ENCODE measurements at regions not wholly inside any gene's neighbourhood (a gene's known extent, or its start where the extent isn't known, plus 50 kb on each side); places are given as distances from the start of the nearest gene placed in this dataset.

DNA sequence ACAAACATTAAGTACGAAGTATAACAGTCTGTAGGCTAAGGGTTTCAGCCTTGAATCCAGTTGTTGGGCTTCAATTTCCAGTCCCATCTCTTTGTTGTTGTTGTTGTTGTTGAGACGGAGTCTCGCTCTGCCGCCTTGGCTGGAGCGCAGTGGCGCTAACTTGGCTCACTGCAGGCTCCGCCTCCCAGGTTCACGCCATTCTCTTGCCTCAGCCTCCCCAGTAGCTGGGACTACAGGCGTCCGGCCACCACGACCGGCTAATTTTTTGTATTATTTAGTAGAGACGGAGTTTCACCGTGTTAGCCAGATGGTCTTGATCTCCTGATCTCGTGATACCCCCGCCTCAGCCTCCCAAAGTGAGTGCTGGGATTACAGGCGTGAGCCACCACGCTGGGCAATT is 464.9 kb downstream of the ANKRD7 start:
- DNase-seq (ENCODE audit: low read depth), result no peak
- no peak overlapping the region for H3K4me3 ChIP-seq (ENCODE audit: low read depth, low read length)
- TF ChIP-seq, protein P1, sequence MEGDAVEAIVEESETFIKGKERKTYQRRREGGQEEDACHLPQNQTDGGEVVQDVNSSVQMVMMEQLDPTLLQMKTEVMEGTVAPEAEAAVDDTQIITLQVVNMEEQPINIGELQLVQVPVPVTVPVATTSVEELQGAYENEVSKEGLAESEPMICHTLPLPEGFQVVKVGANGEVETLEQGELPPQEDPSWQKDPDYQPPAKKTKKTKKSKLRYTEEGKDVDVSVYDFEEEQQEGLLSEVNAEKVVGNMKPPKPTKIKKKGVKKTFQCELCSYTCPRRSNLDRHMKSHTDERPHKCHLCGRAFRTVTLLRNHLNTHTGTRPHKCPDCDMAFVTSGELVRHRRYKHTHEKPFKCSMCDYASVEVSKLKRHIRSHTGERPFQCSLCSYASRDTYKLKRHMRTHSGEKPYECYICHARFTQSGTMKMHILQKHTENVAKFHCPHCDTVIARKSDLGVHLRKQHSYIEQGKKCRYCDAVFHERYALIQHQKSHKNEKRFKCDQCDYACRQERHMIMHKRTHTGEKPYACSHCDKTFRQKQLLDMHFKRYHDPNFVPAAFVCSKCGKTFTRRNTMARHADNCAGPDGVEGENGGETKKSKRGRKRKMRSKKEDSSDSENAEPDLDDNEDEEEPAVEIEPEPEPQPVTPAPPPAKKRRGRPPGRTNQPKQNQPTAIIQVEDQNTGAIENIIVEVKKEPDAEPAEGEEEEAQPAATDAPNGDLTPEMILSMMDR (conservative IDR thresholded peaks at IDR 0.05; ENCODE audit: low read depth, low read length), result no peak

DNA sequence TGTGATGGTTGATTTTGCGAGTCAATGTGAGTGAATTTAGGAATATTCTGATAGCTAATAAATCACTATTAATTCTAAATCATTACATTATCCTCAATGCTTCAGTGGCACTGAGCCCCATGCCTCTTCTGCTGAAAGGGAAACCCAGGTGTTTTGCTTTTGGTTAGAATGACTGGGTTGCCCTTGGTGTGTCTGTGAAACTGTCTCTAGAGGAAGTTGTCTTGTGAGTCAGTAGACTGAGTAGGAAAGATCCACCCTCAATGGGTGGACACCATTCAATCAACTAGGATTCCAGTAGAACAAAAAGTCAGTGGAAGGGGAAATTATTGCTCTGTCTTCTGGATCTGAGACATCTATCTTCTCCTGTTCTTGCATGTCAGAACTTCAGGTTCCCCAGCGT is 472.4 kb downstream of the ANKRD7 start:
- TF ChIP-seq, protein P1 (conservative IDR thresholded peaks at IDR 0.05; ENCODE audit: low read depth, low read length), result no peak
- DNase-seq (ENCODE audit: low read depth), result no peak

DNA sequence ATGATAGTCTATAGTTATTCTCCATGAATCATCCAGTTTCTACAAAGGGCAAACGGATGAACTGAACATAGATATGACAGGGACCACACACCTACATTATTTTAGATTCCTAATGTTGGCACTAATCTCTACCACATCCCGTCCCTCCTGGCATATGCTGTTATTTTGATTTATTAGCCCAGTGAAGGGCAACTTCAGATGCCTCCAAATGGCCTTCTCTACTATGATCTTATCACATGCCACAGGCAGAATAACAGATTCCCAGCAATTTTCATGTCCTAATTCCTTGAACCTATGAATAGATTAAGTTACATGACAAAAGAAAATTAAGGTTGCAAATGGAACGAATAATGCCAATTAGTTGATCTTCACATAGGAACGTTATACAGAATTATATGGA is 474.7 kb downstream of the ANKRD7 start:
- no peak for DNase-seq (ENCODE audit: low read depth)
- H3K4me3 ChIP-seq (ENCODE audit: low read depth, low read length), result no peak overlapping the region
- TF ChIP-seq, protein P1 (conservative IDR thresholded peaks at IDR 0.05; ENCODE audit: low read depth, low read length), result no peak

More for the DNA sequence above, 472.4 kb downstream of the ANKRD7 start:
- no peak overlapping the region for H3K4me3 ChIP-seq (ENCODE audit: low read depth, low read length)

DNA sequence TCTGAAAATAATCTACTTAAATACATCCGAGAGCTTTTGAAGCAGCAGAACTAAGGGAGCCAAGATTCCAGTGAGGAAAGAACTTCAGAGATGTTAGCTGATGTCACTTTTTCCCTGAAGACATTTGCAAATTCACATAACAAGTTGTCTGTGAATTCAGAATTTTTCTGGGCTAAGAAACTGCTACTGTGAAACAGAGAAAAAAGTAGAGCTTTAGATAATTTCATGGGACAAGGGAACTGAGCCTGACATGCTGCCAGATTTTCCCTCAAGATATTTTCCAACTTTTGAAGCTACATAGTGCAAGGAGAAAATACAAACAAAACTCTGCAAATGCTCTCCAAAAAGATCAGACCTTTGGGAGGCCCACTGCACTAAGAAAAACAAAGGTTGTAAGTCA is 484.2 kb downstream of the ANKRD7 start:
- H3K4me3 ChIP-seq (ENCODE audit: low read depth, low read length), result no peak overlapping the region
- TF ChIP-seq, protein P1 (conservative IDR thresholded peaks at IDR 0.05; ENCODE audit: low read depth, low read length), result no peak
- DNase-seq (ENCODE audit: low read depth), result no peak

DNA sequence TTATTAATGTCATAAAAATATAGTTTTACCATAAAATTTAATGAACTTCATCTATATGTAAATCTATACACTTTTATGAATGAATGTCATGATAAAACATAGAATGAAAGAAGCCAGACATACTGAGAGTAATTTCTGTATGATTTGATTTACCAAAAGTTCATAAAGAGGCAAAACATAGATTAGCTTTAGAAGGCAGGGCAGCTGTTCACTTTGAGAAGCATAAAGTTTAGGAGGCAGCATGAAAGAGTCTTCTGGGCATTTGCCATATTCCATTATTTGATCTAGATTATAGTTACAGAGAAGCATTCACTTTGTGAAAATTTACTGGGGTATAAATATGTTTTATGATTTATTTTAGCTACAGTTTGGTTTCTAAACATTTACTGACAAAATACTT is 487.2 kb downstream of the ANKRD7 start:
- DNase-seq (ENCODE audit: low read depth), result no peak
- TF ChIP-seq, protein P1 (conservative IDR thresholded peaks at IDR 0.05; ENCODE audit: low read depth, low read length), result no peak
- H3K4me3 ChIP-seq (ENCODE audit: low read depth, low read length), result no peak overlapping the region

DNA sequence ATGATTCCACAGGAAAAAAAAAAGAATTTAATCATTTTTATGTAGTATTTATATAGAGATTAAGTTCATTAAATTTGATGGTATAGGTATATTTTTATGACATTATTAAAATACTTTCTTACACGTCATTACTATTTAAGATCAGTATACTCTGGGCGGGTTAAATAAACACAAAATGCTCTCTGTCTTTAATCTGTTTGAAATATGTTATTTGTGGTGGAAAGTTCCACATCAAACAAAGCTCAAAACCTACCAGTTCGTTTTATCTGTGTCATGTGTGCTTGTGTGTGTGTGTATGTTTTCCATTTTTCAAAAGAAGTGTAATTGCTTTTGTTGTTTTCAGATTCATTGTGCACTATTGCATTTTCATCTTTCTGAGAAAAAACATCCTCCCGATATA is 488.5 kb downstream of the ANKRD7 start:
- TF ChIP-seq, protein P1 (conservative IDR thresholded peaks at IDR 0.05; ENCODE audit: low read depth, low read length), result no peak
- H3K4me3 ChIP-seq (ENCODE audit: low read depth, low read length), result no peak overlapping the region
- no peak for DNase-seq (ENCODE audit: low read depth)

DNA sequence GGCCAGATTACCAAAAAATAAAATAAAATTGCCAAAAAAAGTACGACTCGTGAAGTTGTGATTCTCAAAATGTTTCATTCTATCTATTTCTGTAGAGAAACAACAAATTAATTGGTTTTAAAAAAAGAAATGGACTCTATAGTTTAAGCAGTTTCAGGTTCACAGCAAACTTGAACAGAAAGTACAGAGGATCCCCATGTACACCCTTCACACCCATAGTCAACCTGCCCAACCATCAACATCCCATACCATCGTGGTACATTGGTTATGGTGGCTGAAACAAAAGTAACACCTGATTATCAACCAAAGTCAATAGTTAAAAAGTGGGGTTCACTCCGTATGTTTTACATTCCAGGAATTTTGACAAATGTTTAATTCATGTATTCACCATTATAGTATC is 496.1 kb downstream of the ANKRD7 start:
- no peak for DNase-seq (ENCODE audit: low read depth)
- no peak overlapping the region for H3K4me3 ChIP-seq (ENCODE audit: low read depth, low read length)
- TF ChIP-seq, protein P1 (conservative IDR thresholded peaks at IDR 0.05; ENCODE audit: low read depth, low read length), result no peak

Measured in choroid plexus epithelial cell (primary cell).